G401 (cell line): ENCODE measurements at regions not wholly inside any gene's neighbourhood (a gene's known extent, or its start where the extent isn't known, plus 50 kb on each side); places are given as distances from the start of the nearest gene placed in this dataset.

Experiments used
- DNase-seq: peaks from one replicate; pipeline ENCODE4 v3.0.0-alpha.2; 2015; ENCODE audit warnings: low spot score
- in situ Hi-C: cut with HindIII; loops from 2 replicates; pipeline ENCODE4 v1.10.0; 2016; ENCODE audit warnings: low sequenced_read_pairs, mixed read lengths

DNA sequence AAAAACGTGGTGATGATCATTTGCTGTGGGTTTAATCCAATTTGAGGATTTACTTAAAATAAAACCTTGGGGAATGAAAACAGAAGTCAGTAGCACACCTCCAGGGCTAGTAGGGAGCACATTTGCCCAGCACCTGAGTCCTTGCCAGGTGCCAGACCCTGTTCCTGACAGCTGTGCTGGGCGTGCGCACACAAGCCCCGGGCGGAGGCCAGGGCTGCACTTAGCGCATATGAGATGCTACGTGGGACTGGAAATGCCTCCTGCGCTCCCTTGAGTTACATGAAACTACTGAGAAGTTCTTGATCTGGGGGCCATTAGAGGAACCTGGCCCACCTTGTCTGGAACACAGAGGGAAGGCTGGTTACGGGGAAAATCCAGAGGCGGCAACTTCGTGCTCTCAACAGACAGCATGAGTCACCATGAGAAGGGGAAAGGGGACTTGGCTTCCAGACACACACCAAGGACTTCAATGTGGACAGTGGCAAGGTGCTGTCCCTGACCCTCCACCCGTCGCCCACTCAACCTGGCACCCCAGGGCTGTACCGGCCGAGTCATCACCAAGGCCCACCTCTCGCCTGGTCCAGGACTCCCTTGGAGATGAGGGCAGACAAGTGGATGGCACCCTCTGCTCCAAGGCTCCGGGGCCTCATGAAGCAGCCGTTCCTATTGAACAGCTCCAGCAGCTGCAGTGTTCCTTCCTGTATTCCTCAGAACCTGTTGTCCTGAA lies 1468.6 kb downstream of the BRD1 start:
- in situ Hi-C loops, result no loop called here
- DNase-seq, result no peak

DNA sequence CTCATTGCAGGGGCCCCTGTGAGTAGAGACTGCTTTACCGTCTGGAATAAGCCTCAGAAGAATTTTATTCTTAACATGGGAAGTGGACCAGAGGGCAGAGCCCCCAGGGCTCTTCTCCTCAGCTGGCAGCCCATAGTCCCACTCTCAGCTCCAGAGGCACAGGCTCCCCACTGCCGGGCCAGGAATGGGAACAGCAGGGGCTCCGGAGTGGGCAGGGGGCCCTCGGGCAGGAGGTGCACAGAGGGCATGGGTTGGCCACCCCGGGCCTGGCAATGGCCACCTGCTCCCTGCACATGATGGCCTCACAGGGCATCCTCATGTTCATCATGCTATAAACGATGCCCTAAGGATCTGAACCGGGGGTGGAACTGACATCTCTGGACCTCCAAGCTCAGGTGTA lies 1469.7 kb downstream of the BRD1 start:
- in situ Hi-C loops, result no loop called here

DNA sequence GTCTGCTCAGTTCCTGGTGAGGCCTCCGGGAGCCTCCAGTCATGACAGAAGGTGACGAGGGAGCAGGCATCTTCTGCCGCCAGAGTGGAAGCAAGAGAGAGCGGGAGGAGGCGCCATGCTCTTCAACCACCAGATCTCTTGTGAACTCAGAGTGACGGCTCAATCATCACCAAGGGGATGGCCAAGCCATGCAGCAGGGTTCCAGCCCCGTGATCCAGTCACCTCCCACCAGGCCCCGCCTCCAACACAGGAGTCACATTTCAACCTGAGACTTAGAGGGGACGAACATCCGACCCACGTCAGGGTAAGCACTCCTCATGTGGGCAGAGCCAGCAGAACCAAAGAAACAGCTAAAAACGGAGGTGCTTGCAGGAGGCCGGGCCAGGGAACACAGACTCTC lies 1470.5 kb downstream of the BRD1 start:
- no peak for DNase-seq
- in situ Hi-C loops, result no loop called here

More for the DNA sequence above, 1469.7 kb downstream of the BRD1 start:
- DNase-seq, result no peak

DNA sequence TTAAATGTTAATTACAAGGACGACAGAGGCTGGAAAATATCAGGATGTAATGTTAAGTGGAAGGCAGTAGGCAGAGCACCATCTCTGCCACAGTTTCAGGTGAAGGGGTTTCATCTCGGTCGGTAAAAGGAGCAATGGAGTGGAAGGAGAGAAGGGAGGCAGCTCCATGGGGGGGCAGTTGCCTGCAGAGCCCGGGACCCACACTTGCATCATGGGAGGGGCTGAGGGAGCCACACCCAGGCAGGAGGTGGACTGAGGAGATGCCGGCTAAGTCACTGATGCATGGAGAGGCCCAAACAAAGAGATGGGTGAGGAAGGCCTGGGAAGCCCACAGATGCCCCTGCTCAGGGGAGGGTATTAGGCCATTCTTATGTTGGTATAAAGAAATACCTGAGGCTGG lies 1470.9 kb downstream of the BRD1 start:
- in situ Hi-C loops, result no loop called here
- DNase-seq, result no peak

DNA sequence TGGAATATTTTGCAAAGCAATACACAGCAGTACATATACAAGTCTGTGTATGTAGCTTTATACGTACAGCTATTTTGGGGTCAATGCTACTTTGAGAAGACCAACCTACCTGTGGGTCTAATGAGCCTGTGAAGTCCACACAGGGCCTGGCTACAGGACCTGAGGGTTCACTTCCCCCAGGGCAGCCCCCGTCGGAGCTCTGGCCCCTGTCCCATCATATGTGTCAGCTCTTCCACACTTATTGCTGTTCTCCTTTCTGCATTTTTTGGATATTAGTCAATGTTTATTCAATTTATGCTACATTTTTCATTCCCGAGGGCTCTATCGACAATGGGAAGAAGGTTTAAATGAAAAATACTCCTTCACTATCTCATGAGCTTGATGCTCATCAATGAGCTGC lies 1473.6 kb downstream of the BRD1 start:
- no peak for DNase-seq
- in situ Hi-C loops, result no loop called here

DNA sequence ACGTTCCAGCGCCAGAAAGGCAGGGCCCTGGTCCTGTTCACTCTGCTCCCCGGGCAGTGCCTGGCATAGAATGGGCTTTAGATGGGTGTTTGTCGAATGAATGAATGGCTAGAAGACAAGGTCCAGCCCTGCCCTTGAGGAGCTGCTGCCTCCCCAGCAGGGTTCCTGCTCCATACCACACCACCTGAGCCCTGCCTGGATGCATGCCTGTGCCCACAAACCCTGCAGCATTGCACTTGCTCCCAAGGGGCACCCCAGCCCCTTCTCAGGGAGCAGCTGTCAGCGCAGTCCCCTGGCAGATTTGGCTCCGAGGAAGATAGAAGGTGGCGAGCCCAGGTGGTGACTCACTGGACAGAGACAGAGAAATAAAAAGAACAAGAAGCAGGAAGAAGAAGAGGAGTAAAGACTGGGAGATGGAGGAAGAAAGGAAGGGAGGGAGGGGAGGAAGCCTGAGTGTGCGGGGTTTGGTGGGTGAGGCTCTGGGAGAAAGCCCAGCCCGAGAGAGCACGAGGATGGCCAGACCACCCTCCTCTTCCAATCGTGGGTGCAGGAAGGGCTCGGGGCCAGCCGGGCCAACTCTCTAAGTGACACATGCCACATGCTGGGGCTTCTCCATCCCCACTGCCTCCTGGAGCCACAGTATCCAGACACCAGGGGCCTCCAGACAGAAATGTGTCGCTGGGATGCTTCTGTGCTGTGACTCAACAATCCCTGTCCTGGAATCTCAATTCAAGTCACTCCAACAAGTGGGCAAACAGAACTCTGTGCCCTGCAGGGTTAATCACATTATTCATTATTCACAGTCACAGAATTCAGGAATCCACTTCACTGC lies 1474.3 kb downstream of the BRD1 start:
- in situ Hi-C loops, result no loop called here
- no peak for DNase-seq

DNA sequence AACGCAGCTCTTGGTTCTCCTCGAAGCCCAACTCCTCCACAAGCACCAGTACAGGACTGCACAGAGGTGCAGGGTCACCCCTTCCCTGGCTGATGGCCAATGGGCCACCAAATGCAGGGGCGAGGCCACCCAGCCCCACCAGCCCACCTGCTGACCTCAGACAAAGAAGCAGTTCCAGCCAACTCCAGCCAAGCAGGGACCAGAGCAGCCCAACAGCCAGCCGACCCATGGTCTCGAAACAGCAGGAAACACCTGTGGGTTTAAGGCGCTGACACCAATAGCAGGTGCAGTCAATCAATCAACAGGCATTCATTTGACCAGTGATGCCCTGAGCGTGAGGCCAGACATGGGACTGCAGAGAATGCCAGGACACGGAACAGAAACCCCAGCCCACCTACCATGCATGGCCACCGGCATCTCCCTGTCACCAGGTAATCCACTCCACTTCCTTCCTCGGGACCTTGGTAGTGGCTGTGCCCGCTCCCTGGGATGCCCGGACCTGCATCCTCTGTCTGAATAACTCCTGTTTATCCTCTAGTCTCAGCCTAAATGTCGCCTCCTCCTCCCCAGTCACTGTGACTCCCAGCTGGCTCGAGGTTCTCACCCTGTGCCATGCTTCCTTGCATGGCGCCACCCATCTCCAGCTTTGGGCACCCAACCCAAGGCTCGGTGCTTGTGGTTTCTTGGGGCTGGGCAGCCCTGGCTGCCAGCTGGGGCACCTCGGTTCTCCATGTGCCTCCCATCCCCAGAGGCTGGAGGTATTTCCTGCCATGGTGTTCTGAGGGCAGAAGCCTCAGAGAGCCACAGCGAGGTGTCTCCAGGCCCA lies 1475.4 kb downstream of the BRD1 start:
- in situ Hi-C loops, result no loop called here

DNA sequence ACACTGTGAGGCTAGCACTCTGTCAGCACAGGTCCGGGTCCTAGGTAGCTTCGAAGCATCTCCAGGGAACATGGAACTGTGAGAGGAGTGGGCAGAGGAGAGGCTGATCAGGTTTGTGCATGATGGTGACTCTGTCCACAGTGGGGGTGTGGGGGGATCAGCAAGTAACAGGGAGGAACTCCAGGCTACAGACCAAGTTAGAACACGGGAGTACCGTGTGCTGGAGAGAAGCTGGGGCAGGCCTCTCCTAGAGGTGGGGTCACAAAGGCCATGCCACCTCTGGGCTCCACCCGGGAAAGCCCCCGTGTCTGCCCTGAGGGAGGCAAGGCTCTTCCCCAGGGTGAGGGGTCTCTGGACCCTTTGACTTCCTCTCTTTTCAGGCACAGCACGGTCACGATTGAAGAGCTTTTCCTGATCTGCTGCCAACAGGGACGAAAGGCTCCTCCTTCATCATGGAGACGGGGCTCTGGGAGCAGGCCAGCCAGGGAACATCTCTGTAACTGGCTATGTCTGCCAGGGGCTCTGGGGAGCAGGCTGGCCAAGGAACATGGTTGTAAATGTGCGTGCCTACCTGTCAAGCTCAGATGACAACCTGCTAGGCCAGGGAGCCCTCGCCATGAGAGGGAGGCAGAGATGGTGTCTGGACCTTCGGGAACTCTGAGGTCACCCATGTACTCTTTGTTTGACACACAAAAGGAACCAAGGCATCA lies 1476.1 kb downstream of the BRD1 start:
- no peak for DNase-seq
- in situ Hi-C loops, result no loop called here

More for the DNA sequence above, 1475.4 kb downstream of the BRD1 start:
- no peak for DNase-seq

DNA sequence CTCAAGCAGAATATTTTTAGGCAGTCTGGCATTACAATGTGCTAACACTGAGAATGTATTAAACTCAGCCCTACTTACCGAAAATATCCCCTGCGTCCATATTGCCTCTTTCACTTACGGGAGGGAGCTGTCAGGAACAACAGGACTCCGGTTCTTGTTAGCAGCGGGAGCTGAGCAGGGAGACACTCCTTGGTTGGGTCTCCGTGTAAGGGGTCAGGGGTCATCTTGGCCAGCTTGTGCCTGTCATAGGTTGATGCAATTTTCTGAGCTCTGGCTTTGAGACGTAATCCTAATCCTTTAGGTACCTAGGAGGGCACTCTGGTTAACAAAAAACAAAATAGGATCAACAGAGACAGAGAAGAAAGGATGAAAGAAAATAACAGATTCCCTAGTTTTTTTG lies 1477.2 kb downstream of the BRD1 start:
- no peak for DNase-seq
- in situ Hi-C loops, result no loop called here

DNA sequence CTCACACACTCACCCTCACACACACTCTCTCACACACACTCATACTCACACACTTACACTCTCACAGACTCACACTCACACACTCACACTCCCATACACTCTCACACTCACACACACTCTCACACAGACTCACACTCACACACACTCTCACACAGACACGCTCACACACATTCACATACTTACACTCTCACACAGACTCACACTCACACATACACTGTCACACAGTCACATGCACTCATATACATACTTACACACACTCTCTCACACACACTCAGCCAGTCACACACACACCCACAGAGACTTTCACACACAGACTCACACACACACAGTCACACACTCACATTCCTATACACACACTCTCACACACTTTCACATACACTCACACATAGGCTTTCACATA lies 1478.8 kb downstream of the BRD1 start:
- in situ Hi-C loops, result no loop called here
- DNase-seq, result no peak

DNA sequence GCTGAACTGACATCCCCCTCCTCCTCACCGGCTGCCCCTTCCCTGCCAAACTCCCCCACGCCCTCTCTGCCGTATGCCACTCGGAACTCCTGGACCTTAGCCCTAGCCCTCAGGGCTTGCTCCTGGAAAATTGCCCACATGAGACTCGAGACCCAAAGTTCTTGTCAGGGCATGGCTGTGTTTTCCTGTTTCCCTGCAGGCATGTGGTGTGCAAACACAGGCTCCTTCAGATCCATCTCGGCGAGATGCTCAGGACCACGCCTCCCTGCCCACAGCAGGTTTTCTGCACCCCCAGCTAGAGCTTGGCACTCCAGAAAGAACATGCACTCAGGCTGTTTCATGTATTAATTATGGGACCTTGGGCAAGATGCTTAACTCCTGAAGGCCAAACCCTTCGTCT lies 1480.4 kb downstream of the BRD1 start:
- in situ Hi-C loops, result no loop called here
- no peak for DNase-seq

DNA sequence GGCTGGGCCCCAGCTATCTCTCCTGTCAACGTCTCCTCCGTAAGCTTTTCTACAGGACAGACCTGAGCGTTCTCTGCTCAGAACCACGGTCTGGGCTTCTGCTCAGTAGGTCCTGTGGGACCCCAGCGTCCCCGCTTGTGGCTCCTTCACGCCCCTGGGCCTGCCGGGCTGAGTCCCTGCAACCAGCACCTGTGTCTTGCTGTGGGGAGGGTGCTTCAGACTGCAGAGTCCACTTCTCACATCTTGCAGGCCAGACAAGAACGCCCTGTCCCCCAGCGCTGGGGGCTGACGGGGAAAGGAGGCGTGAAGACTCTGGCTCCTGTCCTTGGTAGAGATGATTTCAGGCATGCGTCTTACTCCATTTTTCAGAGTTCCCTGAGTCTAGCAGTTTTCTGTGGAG lies 1480.8 kb downstream of the BRD1 start:
- in situ Hi-C loops, result no loop called here
- no peak for DNase-seq

DNA sequence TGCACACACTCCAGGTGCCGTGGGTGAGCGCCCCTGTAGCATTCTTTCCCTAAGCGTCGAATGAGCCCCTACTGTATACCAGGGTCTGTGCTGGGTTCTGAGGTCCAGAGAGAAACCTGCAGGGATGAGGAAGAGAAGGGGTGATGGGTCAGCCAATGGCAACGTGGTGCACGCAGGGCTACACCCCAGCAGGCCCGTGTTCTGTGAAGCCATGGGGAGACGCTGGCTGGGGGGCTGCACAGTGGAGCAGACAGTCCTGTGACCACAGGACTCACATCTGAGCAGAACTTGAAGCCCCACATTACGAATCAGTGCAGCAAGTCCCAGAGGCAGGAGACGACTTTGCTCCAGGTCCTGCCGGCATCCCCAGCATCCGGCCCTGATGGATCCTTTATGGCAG lies 1481.4 kb downstream of the BRD1 start:
- in situ Hi-C loops, result no loop called here

DNA sequence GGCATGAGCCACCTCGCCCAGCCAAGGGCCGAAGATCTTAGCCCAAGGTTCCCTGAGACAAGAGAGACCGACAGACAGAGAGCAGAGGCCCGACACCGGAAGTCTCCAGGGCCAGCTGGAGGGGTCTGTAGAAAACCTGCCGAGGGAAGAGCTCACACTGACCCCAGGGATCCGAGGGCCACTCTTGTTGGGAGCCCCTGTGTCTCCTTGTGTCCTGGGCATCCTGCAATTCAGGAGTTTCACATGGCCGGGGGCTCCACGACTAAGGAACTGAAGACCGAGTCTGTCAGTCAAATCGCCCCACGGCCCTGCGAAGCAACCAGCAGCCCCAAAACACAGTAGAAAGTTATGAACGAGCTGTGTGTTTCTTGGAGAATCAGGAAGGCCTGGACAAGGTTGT lies 1482.0 kb downstream of the BRD1 start:
- no peak for DNase-seq
- in situ Hi-C loops, result no loop called here

More for the DNA sequence above, 1481.4 kb downstream of the BRD1 start:
- no peak for DNase-seq

DNA sequence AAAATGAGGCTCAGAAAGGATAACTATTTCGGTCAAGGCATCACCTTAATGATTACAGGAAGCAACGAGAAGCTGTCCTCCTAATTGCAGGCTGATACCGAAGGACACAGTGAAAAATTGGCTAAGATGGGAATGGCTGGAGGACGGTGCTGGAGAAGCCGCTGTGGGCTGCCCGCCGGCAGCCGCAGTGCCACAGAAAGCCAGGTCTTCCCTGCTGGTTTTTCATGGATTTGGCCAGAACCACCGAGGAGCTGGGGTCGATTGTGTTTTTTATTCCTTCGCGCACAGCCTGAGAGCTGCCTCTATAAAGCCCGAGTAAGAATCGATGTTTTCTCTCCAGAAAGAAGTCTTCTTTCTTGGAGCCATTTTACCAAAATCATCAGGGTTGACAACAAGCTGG lies 1484.2 kb downstream of the BRD1 start:
- in situ Hi-C loops, result no loop called here
- peak; percentile 27 for DNase-seq

DNA sequence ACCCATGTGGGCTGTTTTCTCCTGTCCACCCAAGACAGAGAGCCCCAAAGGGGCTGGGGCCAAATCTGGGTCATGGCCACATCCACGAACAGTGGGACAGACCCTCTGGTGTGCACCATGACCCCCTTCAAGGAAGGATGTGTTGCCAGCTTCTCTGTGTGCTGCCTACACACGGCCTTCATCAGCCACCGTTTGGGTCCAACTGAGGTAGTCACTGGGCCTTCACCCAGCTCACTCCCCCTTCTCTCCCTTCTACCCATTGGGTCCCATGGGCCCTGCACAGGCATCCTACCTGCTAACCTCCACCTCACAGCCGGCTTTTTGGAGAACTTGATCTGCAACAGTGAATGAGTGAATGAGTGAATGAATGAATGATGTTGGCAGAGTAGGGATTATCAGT lies 1484.9 kb downstream of the BRD1 start:
- in situ Hi-C loops, result no loop called here
- no peak for DNase-seq

DNA sequence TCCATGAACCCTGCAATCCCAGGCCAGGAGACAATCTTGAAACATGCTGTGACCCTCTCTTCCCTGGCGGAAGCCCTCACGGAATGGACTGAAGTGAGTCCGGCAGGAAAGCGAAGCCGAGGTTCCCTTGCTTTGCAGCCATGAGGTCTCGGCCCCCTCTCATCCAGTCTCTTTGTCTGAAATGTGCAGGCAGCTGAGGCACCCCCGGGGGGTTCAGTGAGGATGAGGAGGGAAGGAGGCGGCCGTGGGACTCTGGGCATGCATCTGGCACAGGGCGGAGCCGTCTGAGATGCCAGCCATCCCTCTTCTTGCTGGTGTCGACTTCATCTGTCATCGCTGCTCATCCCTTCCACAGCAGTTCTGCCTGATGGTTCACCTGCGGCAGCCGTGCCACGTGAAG lies 1485.7 kb downstream of the BRD1 start:
- DNase-seq, result no peak
- in situ Hi-C loops, result no loop called here

DNA sequence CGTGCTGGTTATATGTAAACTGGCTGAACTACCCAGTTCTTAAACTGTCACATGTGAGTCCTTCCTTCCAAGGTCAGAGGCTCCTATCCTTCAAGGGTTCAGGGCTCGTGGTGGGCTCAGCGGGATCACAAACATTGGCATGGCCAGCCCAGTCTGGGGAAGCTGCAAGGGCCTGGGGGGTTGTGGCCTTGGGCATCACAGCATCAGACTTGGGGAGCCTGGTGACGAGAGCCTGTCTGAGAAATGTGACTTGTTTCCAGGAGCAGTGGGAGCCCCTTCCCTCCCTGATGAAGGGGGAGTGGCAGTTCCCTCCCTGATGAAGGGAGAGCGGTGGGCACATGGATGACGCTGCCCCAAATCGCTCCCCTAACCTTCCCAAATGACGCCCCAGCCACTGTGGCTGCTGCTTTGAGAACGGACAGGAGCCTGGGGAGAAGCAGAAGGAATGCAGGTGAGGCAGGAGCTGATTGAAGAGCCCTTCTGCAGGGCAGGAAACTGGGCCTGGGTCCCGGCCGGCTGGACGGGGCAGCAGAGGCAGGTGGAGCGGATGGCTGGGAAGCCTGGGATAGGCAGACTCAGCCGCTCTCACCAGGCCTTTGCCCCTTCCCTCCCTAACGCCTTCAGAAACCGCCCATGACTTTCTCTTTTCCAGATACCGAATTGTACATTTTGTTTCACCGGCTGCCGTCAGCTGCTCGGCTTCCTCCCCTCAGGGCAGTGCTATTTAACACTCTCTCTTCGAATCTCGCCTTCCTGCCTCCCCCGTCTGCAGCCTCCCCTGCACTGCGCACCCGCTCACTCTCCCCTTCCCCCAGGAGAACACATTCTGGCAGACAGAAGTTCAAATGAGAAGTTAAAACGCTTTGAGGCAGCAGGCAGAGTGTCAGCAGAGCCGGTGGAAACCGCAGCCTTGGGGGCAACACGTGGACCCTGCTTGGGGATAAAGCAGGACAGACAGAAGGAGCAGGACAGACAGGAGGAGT lies 1486.7 kb downstream of the BRD1 start:
- no peak for DNase-seq
- in situ Hi-C loops, result no loop called here
